ENCODE measurements at regions not wholly inside any gene's neighbourhood (a gene's known extent, or its start where the extent isn't known, plus 50 kb on each side); places are given as distances from the start of the nearest gene placed in this dataset.

DNA sequence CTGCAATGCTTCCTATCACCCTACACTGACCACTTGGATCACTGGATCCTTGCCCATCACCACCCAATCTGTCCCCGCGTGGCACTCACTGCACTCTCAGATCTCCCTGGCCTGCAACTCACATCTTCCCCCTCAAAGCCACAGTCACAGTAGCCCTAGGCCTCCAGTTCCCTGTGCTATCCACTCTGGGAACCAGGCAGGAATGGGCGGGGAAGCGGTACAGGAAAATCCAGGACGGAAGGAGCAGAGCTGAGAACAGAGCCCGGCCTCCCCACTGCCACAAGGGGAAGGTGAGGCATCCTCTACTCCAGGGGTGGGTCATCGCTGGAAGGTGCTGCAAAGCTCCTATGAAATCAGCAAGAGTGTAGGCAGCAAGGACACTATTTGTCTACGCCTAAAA is 102.6 kb downstream of the ESM1 start:
- TF ChIP-seq CTCF (IDR thresholded peaks at IDR 0.05; ENCODE audit: low read length): no peak
- TF ChIP-seq EZH2phosphoT487 (IDR thresholded peaks at IDR 0.05; ENCODE audit: low read length): no peak
- no peak for TF ChIP-seq EZH2 (optimal IDR thresholded peaks at IDR 0.05; ENCODE audit: low read depth, low read length)
